ENCODE measurements at regions not wholly inside any gene's neighbourhood (a gene's known extent, or its start where the extent isn't known, plus 50 kb on each side); places are given as distances from the start of the nearest gene placed in this dataset.

GRCh38 chr3:189092547-189092946, 79.2 kb upstream of the TPRG1 start (continued):
- TF ChIP-seq JUN (IDR thresholded peaks at IDR 0.05; ENCODE audit: low read depth, low read length) = no peak
- no peak for TF ChIP-seq BRCA1 (IDR thresholded peaks at IDR 0.05; ENCODE audit: low read depth, low read length)
- no peak for TF ChIP-seq HDAC6 (IDR thresholded peaks at IDR 0.05; ENCODE audit: low read depth, low read length)
- no peak for TF ChIP-seq HDAC2 (IDR thresholded peaks at IDR 0.05; ENCODE audit: borderline replicate concordance in 1 of 2, low read depth in 2 of 2, low read length in 2 of 2)
- TF ChIP-seq CREB1 (IDR thresholded peaks at IDR 0.05) = no peak
- no peak for TF ChIP-seq TBP (IDR thresholded peaks at IDR 0.05; ENCODE audit: low read depth, low read length)
